Body of pancreas (tissue), 4 donors: ENCODE measurements at regions not wholly inside any gene's neighbourhood (a gene's known extent, or its start where the extent isn't known, plus 50 kb on each side); places are given as distances from the start of the nearest gene placed in this dataset.

Experiments used
- ATAC-seq: fragments of 150-250 bp; one replicate; pipeline ENCODE4 v1.9.1; 2016
- DNase-seq, 4 donors: peaks; one replicate each; pipeline ENCODE4 v3.0.0-alpha.2; 2019
- H3K27ac ChIP-seq, 4 donors: fragments of 200-600 bp; sonication (generic); 1 replicate in 3 of 4; 2 replicates in 1 of 4; pipeline versions ENCODE4 v1.5.1 to v1.6.1; 2016 to 2019; ENCODE audit warnings: mild to moderate bottlenecking in 1 of 4, mixed read lengths in 1 of 4, moderate library complexity in 1 of 4
- H3K27me3 ChIP-seq, 2 donors: fragments of 200-600 bp; sonication (generic); one replicate each; pipeline ENCODE4 v1.6.0; 2016; ENCODE audit warnings: mild to moderate bottlenecking in 1 of 2
- H3K36me3 ChIP-seq, 2 donors: fragments of 200-600 bp; sonication (generic); replicated peaks in 1 of 2; 2 replicates each; pipeline ENCODE4 v1.5.1; 2016; ENCODE audit warnings: low read depth in 2 of 2; ENCODE audit not compliant: insufficient read depth in 1 of 2
- H3K4me1 ChIP-seq: fragments of 200-600 bp; sonication (generic); one replicate; pipeline ENCODE4 v1.6.0; 2016
- H3K4me3 ChIP-seq, 2 donors: fragments of 200-600 bp; sonication (generic); 1 replicate in 1 of 2; 2 replicates in 1 of 2; pipeline ENCODE4 v1.5.1; 2016 to 2019
- H3K9me3 ChIP-seq, 3 donors: fragments of 200-600 bp; sonication (generic); 1 replicate in 2 of 3; 2 replicates in 1 of 3; pipeline ENCODE4 v1.5.1; 2016
- CTCF ChIP-seq, 7 experiments: fragments of 450-650 bp in 4 of 7; fragments of 200-600 bp in 3 of 7; sonication (generic) in 3 of 7; IDR thresholded peaks; one replicate each; pipeline ENCODE4 v1.5.1; 2016 to 2019; ENCODE audit warnings: antibody characterized with exemption in 7 of 7
- POLR2A ChIP-seq, 3 donors: fragments of 450-650 bp; IDR thresholded peaks; one replicate each; pipeline ENCODE4 v1.6.1; 2016; ENCODE audit warnings: antibody characterized with exemption in 3 of 3, mild to moderate bottlenecking in 2 of 3
- WGBS, 2 donors: methylation state at CpG; one replicate each; pipeline ENCODE4 v1.1.5; 2017; 5-methylcytosine and 5-hydroxymethylcytosine counted together
- intact Hi-C: fragments of 100-400 bp; cut with DNase I; formaldehyde crosslinking; loops from one replicate; pipeline ENCODE4 v1.15.1; 2023

- no peaks in the 10 kb centered on the region for H3K27me3 ChIP-seq
- WGBS, 2 donors: 87 to 95% methylated on average over 2 of the region's 2 CpGs
- H3K27ac ChIP-seq: no peak overlapping the region
- ATAC-seq (no peak), DNase-seq (no peak)
- H3K9me3 ChIP-seq: no peaks in the 10 kb centered on the region
- no peak overlapping the region for H3K4me3 ChIP-seq
- no peaks in the 10 kb centered on the region for H3K36me3 ChIP-seq
- intact Hi-C loops: no loop called here
- H3K4me1 ChIP-seq: peaks cover 5% of the 10 kb centered on the region
- TF ChIP-seq CTCF (IDR thresholded peaks at IDR 0.05) (no peak), POLR2A (IDR thresholded peaks at IDR 0.05) (no peak)
Measured at GRCh38 chr15:29349196-29349595, 79.6 kb upstream of the NSMCE3 start.

- 43 to 54% methylated on average over 13 of the region's 13 CpGs for WGBS, 2 donors
- no peak overlapping the region for H3K27ac ChIP-seq
- TF ChIP-seq CTCF (IDR thresholded peaks at IDR 0.05): no peak
- no peak for TF ChIP-seq POLR2A (IDR thresholded peaks at IDR 0.05)
- peaks cover 5% of the 10 kb centered on the region for H3K4me1 ChIP-seq
- H3K9me3 ChIP-seq: no peaks in the 10 kb centered on the region
- DNase-seq (peak in 2 of 4 donors; percentile 22 to 29), ATAC-seq (no peak)
- no peak overlapping the region for H3K4me3 ChIP-seq
- intact Hi-C loops: no loop called here
- H3K36me3 ChIP-seq: no peaks in the 10 kb centered on the region
- H3K27me3 ChIP-seq: no peaks in the 10 kb centered on the region
Measured at GRCh38 chr15:29348336-29348914, 78.8 kb upstream of the NSMCE3 start.

- Histone ChIP-seq H3K36me3 (no peaks in the 10 kb centered on the region), H3K27me3 (no peaks in the 10 kb centered on the region), H3K27ac (no peak overlapping the region), H3K4me3 (no peak overlapping the region), H3K4me1 (peaks cover 5% of the 10 kb centered on the region), H3K9me3 (no peaks in the 10 kb centered on the region)
- TF ChIP-seq CTCF (IDR thresholded peaks at IDR 0.05) (no peak), POLR2A (IDR thresholded peaks at IDR 0.05) (no peak)
- 75 to 81% methylated on average over 3 of the region's 3 CpGs for WGBS, 2 donors
- DNase-seq (no peak), ATAC-seq (no peak)
- intact Hi-C loops: no loop called here
Measured at GRCh38 chr15:29346998-29347397, 77.4 kb upstream of the NSMCE3 start.

- H3K4me3 ChIP-seq: no peak overlapping the region
- TF ChIP-seq POLR2A (IDR thresholded peaks at IDR 0.05): no peak
- TF ChIP-seq CTCF (IDR thresholded peaks at IDR 0.05): no peak
- 81 to 84% methylated on average over 19 to 20 of the region's 20 CpGs for WGBS, 2 donors
- H3K27me3 ChIP-seq: no peaks in the 10 kb centered on the region
- H3K9me3 ChIP-seq: no peaks in the 10 kb centered on the region
- ATAC-seq: no peak
- peaks cover 5% of the 10 kb centered on the region for H3K4me1 ChIP-seq
- no peak for DNase-seq
- H3K27ac ChIP-seq: no peak overlapping the region
- H3K36me3 ChIP-seq: no peaks in the 10 kb centered on the region
- intact Hi-C loops: no loop called here
Measured at GRCh38 chr15:29345549-29346525, 76.2 kb upstream of the NSMCE3 start.
